Parathyroid adenoma (tissue), 2 donors: ENCODE measurements at regions not wholly inside any gene's neighbourhood (a gene's known extent, or its start where the extent isn't known, plus 50 kb on each side); places are given as distances from the start of the nearest gene placed in this dataset.

Experiments
- H2AFZ ChIP-seq: fragments of 300-600 bp; sonication (generic); one replicate; pipeline ENCODE4 v1.7.0; 2017; ENCODE audit warnings: antibody characterized with exemption, mild to moderate bottlenecking
- H3K27ac ChIP-seq: fragments of 300-600 bp; sonication (generic); one replicate; pipeline ENCODE4 v1.7.0; 2017
- H3K27me3 ChIP-seq: fragments of 300-600 bp; sonication (generic); one replicate; pipeline ENCODE4 v1.7.0; 2017; ENCODE audit warnings: low read length; ENCODE audit not compliant: control insufficient read depth, insufficient read depth
- H3K36me3 ChIP-seq: fragments of 300-600 bp; sonication (generic); one replicate; pipeline ENCODE4 v1.7.0; 2017; ENCODE audit warnings: low read length; ENCODE audit not compliant: control insufficient read depth, insufficient read depth
- H3K4me1 ChIP-seq: fragments of 300-600 bp; sonication (generic); one replicate; pipeline ENCODE4 v1.7.0; 2017; ENCODE audit warnings: control low read depth
- H3K4me2 ChIP-seq: fragments of 300-600 bp; sonication (generic); one replicate; pipeline ENCODE4 v1.7.0; 2017; ENCODE audit warnings: low read length
- H3K4me3 ChIP-seq: fragments of 300-600 bp; sonication (generic); one replicate; pipeline ENCODE4 v1.7.0; 2017; ENCODE audit warnings: low read depth, low read length
- H3K79me2 ChIP-seq: fragments of 300-600 bp; sonication (generic); one replicate; pipeline ENCODE4 v1.7.0; 2017; ENCODE audit warnings: control low read depth
- H3K9ac ChIP-seq: fragments of 300-600 bp; sonication (generic); one replicate; pipeline ENCODE4 v1.7.0; 2017; ENCODE audit warnings: mild to moderate bottlenecking
- H3K9me3 ChIP-seq: fragments of 300-600 bp; sonication (generic); one replicate; pipeline ENCODE4 v1.7.0; 2017; ENCODE audit warnings: low read length; ENCODE audit not compliant: control insufficient read depth
- CTCF ChIP-seq: fragments of 300-600 bp; sonication (generic); IDR thresholded peaks from one replicate; pipeline ENCODE4 v1.7.0; 2017; ENCODE audit warnings: antibody characterized with exemption, mild to moderate bottlenecking
- donor health status: primary hyperparathyroidism.

GRCh38 chr3:111362381-111363009, 179.5 kb upstream of the CD96 start:
- Histone ChIP-seq H3K36me3 (no peaks in the 10 kb centered on the region), H3K27ac (no peak overlapping the region), H3K4me2 (no peak overlapping the region), H3K9ac (no peak overlapping the region), H3K9me3 (no peaks in the 10 kb centered on the region), H3K27me3 (no peaks in the 10 kb centered on the region), H2AFZ (no peak overlapping the region), H3K4me3 (no peak overlapping the region), H3K79me2 (no peaks in the 10 kb centered on the region), H3K4me1 (no peaks in the 10 kb centered on the region)
- no peak for TF ChIP-seq CTCF

- Histone ChIP-seq H3K9me3 (no peaks in the 10 kb centered on the region), H3K27me3 (no peaks in the 10 kb centered on the region), H3K4me1 (no peaks in the 10 kb centered on the region), H3K27ac (no peak overlapping the region), H3K36me3 (no peaks in the 10 kb centered on the region), H3K4me2 (no peak overlapping the region), H3K9ac (no peak overlapping the region), H3K4me3 (no peak overlapping the region), H2AFZ (no peak overlapping the region), H3K79me2 (no peaks in the 10 kb centered on the region)
- no peak for TF ChIP-seq CTCF
Measured at GRCh38 chr3:111366515-111366914, 175.5 kb upstream of the CD96 start.

- Histone ChIP-seq H3K36me3 (no peaks in the 10 kb centered on the region), H3K27me3 (no peaks in the 10 kb centered on the region), H3K27ac (no peak overlapping the region), H3K4me2 (no peak overlapping the region), H2AFZ (no peak overlapping the region), H3K9ac (no peak overlapping the region), H3K4me3 (no peak overlapping the region), H3K4me1 (no peaks in the 10 kb centered on the region), H3K79me2 (no peaks in the 10 kb centered on the region), H3K9me3 (no peaks in the 10 kb centered on the region)
- TF ChIP-seq CTCF = no peak
Measured at GRCh38 chr3:111368056-111368455, 173.9 kb upstream of the CD96 start.

- H3K4me1 ChIP-seq = no peaks in the 10 kb centered on the region
- H2AFZ ChIP-seq = no peak overlapping the region
- H3K4me2 ChIP-seq = no peak overlapping the region
- H3K9me3 ChIP-seq = no peaks in the 10 kb centered on the region
- no peak overlapping the region for H3K4me3 ChIP-seq
- TF ChIP-seq CTCF = no peak
- H3K79me2 ChIP-seq = no peaks in the 10 kb centered on the region
- H3K36me3 ChIP-seq = no peaks in the 10 kb centered on the region
- no peak overlapping the region for H3K27ac ChIP-seq
- H3K9ac ChIP-seq = no peak overlapping the region
- no peaks in the 10 kb centered on the region for H3K27me3 ChIP-seq
Measured at GRCh38 chr3:111369958-111370357, 172.0 kb upstream of the CD96 start.

- no peak overlapping the region for H3K9ac ChIP-seq
- no peaks in the 10 kb centered on the region for H3K36me3 ChIP-seq
- H3K27me3 ChIP-seq = no peaks in the 10 kb centered on the region
- no peak overlapping the region for H3K27ac ChIP-seq
- no peak overlapping the region for H2AFZ ChIP-seq
- no peak overlapping the region for H3K4me2 ChIP-seq
- H3K79me2 ChIP-seq = no peaks in the 10 kb centered on the region
- no peaks in the 10 kb centered on the region for H3K4me1 ChIP-seq
- TF ChIP-seq CTCF = no peak
- H3K4me3 ChIP-seq = no peak overlapping the region
- no peaks in the 10 kb centered on the region for H3K9me3 ChIP-seq
Measured at GRCh38 chr3:111373239-111373638, 168.8 kb upstream of the CD96 start.
